ACHN (cell line): ENCODE measurements at regions not wholly inside any gene's neighbourhood (a gene's known extent, or its start where the extent isn't known, plus 50 kb on each side); places are given as distances from the start of the nearest gene placed in this dataset.
"Not testable (repeated sequence)": the region's sequence is repeated elsewhere in the genome, so short reads cannot be mapped to it uniquely, and the experiment has no call there.

Experiments
- DNase-seq: peaks from one replicate; pipeline ENCODE4 v3.0.0-alpha.2; 2015
- in situ Hi-C: cut with HindIII; loops from 2 replicates; pipeline ENCODE4 v1.10.0; 2017; ENCODE audit warnings: low sequenced_read_pairs, low pct_ligation_motif_present, low pct_unique_long_range_greater_than_20kb

- DNase-seq = no peak
- in situ Hi-C loops = no loop called here
Observed at GRCh38 chr9:13032585-13032984, 246.9 kb downstream of the MPDZ start.

GRCh38 chr9:13033959-13034693 is 245.4 kb downstream of the MPDZ start:
- DNase-seq = peak; percentile 58
- in situ Hi-C loops = no loop called here

- no peak for DNase-seq
- in situ Hi-C loops = no loop called here
Observed at GRCh38 chr9:13034694-13035002, 244.8 kb downstream of the MPDZ start.

- no peak for DNase-seq
- in situ Hi-C loops = no loop called here
Observed at GRCh38 chr9:13035822-13036221, 243.7 kb downstream of the MPDZ start.

GRCh38 chr9:13037808-13038207 is 241.7 kb downstream of the MPDZ start:
- in situ Hi-C loops, DNase-seq: not testable (repeated sequence)

GRCh38 chr9:13047827-13048587 is 231.5 kb downstream of the MPDZ start:
- no peak for DNase-seq
- in situ Hi-C loops = no loop called here

GRCh38 chr9:13049223-13049622 is 230.3 kb downstream of the MPDZ start:
- DNase-seq = no peak
- in situ Hi-C loops = no loop called here

GRCh38 chr9:13053504-13053903 is 226.0 kb downstream of the MPDZ start:
- in situ Hi-C loops = no loop called here
- no peak for DNase-seq

- no peak for DNase-seq
- in situ Hi-C loops = no loop called here
Observed at GRCh38 chr9:13054389-13054788, 225.1 kb downstream of the MPDZ start.
